ENCODE measurements at regions not wholly inside any gene's neighbourhood (a gene's known extent, or its start where the extent isn't known, plus 50 kb on each side); places are given as distances from the start of the nearest gene placed in this dataset.

DNA sequence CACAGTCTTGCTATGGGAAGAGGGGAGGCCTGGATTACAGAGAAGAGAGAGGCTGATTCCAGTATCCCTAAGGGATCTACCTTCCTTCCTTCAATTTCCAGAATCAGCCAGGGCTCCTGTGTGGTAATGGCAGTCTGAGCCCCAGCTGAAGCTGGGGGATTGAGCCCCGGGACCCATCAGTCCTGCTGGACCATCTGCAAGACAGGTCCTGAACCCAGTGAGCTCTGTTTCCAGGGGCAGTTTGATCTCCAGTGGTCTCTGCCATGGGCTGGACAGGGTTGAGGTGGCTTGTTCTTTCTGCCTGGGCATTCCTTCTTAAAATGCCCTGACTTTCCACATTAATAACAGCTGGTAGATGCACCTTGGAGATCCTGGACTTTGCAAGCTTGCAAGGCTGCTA lies 685.2 kb downstream of the TBL1XR1 start (continued):
- TF ChIP-seq TGIF2 (CRISPR knock-in tag; IDR thresholded peaks at IDR 0.05) (no peak), ATF1 (CRISPR knock-in tag; IDR thresholded peaks at IDR 0.05) (no peak), ATF1 (tag; IDR thresholded peaks at IDR 0.05) (no peak), ZNF12 (CRISPR knock-in tag; IDR thresholded peaks at IDR 0.05) (no peak), NFXL1 (CRISPR knock-in tag; IDR thresholded peaks at IDR 0.05) (no peak)

DNA sequence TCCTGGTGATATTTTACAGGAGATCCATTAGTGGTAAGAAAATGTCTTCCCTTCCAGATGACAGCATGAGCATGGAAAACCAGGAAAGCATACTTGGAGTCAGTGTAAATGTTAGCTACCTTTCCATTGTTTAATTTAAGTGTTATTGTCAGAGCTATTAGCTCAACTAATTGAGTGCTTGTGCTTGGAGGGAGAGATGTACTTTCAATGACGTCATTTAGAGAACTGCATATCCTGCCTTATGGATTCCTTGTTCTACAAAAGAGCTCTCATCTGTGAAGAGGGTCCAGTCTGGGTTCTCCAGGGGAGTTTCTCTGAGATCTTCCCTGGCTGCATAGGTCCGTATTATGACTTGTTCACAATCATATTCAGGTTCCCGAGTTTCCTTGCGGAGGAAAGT lies 687.2 kb downstream of the TBL1XR1 start:
- no peak overlapping the region for H3K4me2 ChIP-seq (ENCODE audit: insufficient read depth, low read length)
- in situ Hi-C loops (cut with MboI) (loop anchor here (5.0 kb wide), 1 partner anchor 152 kb away; no protein-coding TSS in a partner anchor), intact Hi-C loops (cut with micrococcal nuclease) (loop anchor here (10.0 kb wide), 1 partner anchor 1815 kb away; no protein-coding TSS in a partner anchor)
- TF ChIP-seq MTA3 (IDR thresholded peaks at IDR 0.05; ENCODE audit: borderline replicate concordance) (no peak), NFE2 (IDR thresholded peaks at IDR 0.05; ENCODE audit: low read depth) (no peak), ATF7 (IDR thresholded peaks at IDR 0.05) (peak; percentile 64; the same call in 1 of the 2 replicates), POU5F1 (IDR thresholded peaks at IDR 0.05; ENCODE audit: borderline replicate concordance, low read depth, low read length, partially characterized antibody) (no peak), ELF1 (tag; IDR thresholded peaks at IDR 0.05) (no peak), TBP (optimal IDR thresholded peaks at IDR 0.05; ENCODE audit: low read depth, low read length) (no peak), CBX3 (IDR thresholded peaks at IDR 0.05; ENCODE audit: borderline replicate concordance in 1 of 2, low read length in 2 of 2) (no peak), NFXL1 (CRISPR knock-in tag; IDR thresholded peaks at IDR 0.05) (no peak), ATF1 (CRISPR knock-in tag; IDR thresholded peaks at IDR 0.05) (no peak), ATF1 (tag; IDR thresholded peaks at IDR 0.05) (no peak)
- TF ChIP-seq, protein P1, sequence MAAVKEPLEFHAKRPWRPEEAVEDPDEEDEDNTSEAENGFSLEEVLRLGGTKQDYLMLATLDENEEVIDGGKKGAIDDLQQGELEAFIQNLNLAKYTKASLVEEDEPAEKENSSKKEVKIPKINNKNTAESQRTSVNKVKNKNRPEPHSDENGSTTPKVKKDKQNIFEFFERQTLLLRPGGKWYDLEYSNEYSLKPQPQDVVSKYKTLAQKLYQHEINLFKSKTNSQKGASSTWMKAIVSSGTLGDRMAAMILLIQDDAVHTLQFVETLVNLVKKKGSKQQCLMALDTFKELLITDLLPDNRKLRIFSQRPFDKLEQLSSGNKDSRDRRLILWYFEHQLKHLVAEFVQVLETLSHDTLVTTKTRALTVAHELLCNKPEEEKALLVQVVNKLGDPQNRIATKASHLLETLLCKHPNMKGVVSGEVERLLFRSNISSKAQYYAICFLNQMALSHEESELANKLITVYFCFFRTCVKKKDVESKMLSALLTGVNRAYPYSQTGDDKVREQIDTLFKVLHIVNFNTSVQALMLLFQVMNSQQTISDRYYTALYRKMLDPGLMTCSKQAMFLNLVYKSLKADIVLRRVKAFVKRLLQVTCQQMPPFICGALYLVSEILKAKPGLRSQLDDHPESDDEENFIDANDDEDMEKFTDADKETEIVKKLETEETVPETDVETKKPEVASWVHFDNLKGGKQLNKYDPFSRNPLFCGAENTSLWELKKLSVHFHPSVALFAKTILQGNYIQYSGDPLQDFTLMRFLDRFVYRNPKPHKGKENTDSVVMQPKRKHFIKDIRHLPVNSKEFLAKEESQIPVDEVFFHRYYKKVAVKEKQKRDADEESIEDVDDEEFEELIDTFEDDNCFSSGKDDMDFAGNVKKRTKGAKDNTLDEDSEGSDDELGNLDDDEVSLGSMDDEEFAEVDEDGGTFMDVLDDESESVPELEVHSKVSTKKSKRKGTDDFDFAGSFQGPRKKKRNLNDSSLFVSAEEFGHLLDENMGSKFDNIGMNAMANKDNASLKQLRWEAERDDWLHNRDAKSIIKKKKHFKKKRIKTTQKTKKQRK (IDR thresholded peaks at IDR 0.05; ENCODE audit: borderline replicate concordance, low read depth, low read length): no peak
- TF ChIP-seq, protein P2, sequence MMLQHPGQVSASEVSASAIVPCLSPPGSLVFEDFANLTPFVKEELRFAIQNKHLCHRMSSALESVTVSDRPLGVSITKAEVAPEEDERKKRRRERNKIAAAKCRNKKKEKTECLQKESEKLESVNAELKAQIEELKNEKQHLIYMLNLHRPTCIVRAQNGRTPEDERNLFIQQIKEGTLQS (IDR thresholded peaks at IDR 0.05): peak; percentile 59; the same call in 1 of the 2 replicates
- TF ChIP-seq, protein P2 (CRISPR knock-in tag; conservative IDR thresholded peaks at IDR 0.05): no peak
- TF ChIP-seq, protein P3, sequence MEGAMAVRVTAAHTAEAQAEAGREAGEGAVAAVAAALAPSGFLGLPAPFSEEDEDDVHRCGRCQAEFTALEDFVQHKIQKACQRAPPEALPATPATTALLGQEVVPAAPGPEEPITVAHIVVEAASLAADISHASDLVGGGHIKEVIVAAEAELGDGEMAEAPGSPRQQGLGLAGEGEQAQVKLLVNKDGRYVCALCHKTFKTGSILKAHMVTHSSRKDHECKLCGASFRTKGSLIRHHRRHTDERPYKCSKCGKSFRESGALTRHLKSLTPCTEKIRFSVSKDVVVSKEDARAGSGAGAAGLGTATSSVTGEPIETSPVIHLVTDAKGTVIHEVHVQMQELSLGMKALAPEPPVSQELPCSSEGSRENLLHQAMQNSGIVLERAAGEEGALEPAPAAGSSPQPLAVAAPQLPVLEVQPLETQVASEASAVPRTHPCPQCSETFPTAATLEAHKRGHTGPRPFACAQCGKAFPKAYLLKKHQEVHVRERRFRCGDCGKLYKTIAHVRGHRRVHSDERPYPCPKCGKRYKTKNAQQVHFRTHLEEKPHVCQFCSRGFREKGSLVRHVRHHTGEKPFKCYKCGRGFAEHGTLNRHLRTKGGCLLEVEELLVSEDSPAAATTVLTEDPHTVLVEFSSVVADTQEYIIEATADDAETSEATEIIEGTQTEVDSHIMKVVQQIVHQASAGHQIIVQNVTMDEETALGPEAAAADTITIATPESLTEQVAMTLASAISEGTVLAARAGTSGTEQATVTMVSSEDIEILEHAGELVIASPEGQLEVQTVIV (CRISPR knock-in tag; IDR thresholded peaks at IDR 0.05; ENCODE audit: borderline replicate concordance): no peak

More for the DNA sequence above, 687.2 kb downstream of the TBL1XR1 start:
- no peak overlapping the region for H3K4me3 ChIP-seq
- ATAC-seq (no peak), FAIRE-seq (no peak), DNase-seq (ENCODE audit: extremely low read depth in 1 of 4, low spot score in 3 of 4) (no peak)
- ChIA-PET CTCF (ENCODE audit: low intra/inter-chr PET ratio) (interaction anchor here (0.6 kb wide), 1 partner anchor 1981 kb away, joined by 3 read pairs; no protein-coding TSS in a partner anchor), POLR2A (no interaction called here)
- H4K20me1 ChIP-seq (replicated peaks; ENCODE audit: control insufficient read depth, insufficient read depth, low read length): no peaks in the 10 kb centered on the region
- no peaks in the 10 kb centered on the region for H3K36me3 ChIP-seq (ENCODE audit: control insufficient read depth, insufficient read depth, low read length)
- no peak overlapping the region for H3K27ac ChIP-seq (ENCODE audit: extremely low read depth, low read depth, low read length)
- H3K9me1 ChIP-seq (ENCODE audit: control insufficient read depth, insufficient read depth, low read length): no peaks in the 10 kb centered on the region
- no peak overlapping the region for H3K9ac ChIP-seq (ENCODE audit: insufficient read depth in 1 of 2, low read depth in 2 of 2, low read length in 2 of 2)
- no peaks in the 10 kb centered on the region for H3K79me2 ChIP-seq (ENCODE audit: control insufficient read depth, insufficient read depth, low read length)
- H2AFZ ChIP-seq (ENCODE audit: low read depth, low read length): no peak overlapping the region
- 9% methylated on average over 4 of the region's 4 CpGs for WGBS (ENCODE audit: insufficient coverage, low coverage, missing lambda C conversion rate)
- BruUV-seq (replicated peaks): no TSS peak
- H3K4me1 ChIP-seq (replicated peaks in 1 of 2; ENCODE audit: control insufficient read depth in 2 of 2, insufficient read depth in 2 of 2, low read length in 2 of 2): peaks cover 0 to 3% of the 10 kb centered on the region in 2 experiments; a peak in 1 of 5 replicates
- H3K9me3 ChIP-seq (replicated peaks; ENCODE audit: control insufficient read depth, insufficient read depth, low read depth, low read length): no peaks in the 10 kb centered on the region
- H3K27me3 ChIP-seq (ENCODE audit: control insufficient read depth in 2 of 2, insufficient read depth in 2 of 2, low read length in 2 of 2): no peaks in the 10 kb centered on the region

Data from K562 (cell line).